Gastroesophageal sphincter (tissue), 3 donors: ENCODE measurements at regions not wholly inside any gene's neighbourhood (a gene's known extent, or its start where the extent isn't known, plus 50 kb on each side); places are given as distances from the start of the nearest gene placed in this dataset.

ENCODE experiments used
- EP300 ChIP-seq: sonication (generic); formaldehyde crosslinking; IDR thresholded peaks from one replicate; pipeline ENCODE4 v1.6.1; 2017; ENCODE audit warnings: antibody characterized with exemption, mild to moderate bottlenecking
- POLR2A ChIP-seq, 2 donors: fragments of 450-650 bp; IDR thresholded peaks; one replicate each; pipeline ENCODE4 v1.6.1; 2017; ENCODE audit warnings: antibody characterized with exemption in 2 of 2, mild to moderate bottlenecking in 2 of 2, moderate library complexity in 1 of 2
- TF ChIP-seq, protein P1 (sequence below), 4 experiments: fragments of 200-600 bp in 2 of 4; fragments of 450-650 bp in 2 of 4; sonication (generic) in 1 of 4; IDR thresholded peaks; one replicate each; pipeline ENCODE4 v1.5.1; 2017 to 2019; ENCODE audit warnings: antibody characterized with exemption in 4 of 4, mild to moderate bottlenecking in 2 of 4, moderate library complexity in 2 of 4

DNA sequence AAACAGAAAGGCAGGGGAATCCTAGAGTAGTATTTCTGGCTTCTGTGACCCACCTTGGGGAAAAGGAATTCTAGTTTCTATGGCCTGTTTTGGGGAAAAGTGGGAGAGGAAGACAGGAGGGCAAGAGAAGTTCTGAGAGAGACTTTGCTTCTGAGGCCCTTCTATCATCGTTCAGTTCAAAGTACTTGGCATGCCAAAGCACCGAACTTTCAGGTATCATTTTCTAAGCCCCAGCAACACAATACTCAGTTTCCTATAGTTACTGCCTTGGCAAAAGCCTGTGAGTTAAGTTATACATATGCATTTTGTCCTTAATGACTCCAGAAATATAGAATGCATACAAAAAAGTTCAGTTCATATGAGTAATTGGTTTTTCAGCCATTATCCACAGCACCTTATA is 74.1 kb upstream of the CHD2 start:
- no peak for TF ChIP-seq EP300
- TF ChIP-seq, protein P1, sequence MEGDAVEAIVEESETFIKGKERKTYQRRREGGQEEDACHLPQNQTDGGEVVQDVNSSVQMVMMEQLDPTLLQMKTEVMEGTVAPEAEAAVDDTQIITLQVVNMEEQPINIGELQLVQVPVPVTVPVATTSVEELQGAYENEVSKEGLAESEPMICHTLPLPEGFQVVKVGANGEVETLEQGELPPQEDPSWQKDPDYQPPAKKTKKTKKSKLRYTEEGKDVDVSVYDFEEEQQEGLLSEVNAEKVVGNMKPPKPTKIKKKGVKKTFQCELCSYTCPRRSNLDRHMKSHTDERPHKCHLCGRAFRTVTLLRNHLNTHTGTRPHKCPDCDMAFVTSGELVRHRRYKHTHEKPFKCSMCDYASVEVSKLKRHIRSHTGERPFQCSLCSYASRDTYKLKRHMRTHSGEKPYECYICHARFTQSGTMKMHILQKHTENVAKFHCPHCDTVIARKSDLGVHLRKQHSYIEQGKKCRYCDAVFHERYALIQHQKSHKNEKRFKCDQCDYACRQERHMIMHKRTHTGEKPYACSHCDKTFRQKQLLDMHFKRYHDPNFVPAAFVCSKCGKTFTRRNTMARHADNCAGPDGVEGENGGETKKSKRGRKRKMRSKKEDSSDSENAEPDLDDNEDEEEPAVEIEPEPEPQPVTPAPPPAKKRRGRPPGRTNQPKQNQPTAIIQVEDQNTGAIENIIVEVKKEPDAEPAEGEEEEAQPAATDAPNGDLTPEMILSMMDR (IDR thresholded peaks at IDR 0.05), result no peak
- TF ChIP-seq POLR2A (IDR thresholded peaks at IDR 0.05), result no peak
